ENCODE measurements at regions not wholly inside any gene's neighbourhood (a gene's known extent, or its start where the extent isn't known, plus 50 kb on each side); places are given as distances from the start of the nearest gene placed in this dataset.
"Not testable (repeated sequence)": the region's sequence is repeated elsewhere in the genome, so short reads cannot be mapped to it uniquely, and the experiment has no call there.

DNA sequence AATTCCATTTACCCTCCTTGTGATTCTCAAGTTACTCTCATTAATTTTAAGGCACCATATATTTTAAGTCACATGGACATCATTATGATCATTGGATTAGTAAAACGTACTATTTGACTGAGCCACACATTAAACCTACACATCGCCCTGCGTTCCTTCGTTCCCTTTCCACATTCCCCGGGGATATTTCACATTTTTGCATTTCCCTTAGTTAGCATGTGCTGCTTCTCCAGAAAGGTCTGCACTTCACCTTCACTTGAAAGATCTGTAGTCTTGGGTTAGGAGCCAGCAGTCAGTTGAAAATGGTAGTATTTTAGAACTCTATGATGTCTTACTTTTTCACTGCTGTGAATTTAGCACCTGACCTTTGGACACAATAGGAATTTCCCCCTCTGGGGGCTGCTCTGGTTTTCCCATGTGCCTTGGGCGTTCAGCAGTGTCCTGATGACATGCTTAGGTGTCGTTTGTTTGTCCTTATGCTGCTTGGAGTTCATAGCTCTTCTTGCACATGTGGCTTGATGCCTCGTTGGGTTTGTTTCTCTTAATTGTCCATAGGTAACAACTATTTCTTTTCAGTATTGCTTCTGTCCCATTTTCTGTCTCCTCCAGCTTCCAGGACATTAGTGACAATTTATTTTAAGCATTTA is 56.9 kb upstream of the NBPF20 start:
- not testable (repeated sequence) for DNase-seq (ENCODE audit: low read depth)

DNA sequence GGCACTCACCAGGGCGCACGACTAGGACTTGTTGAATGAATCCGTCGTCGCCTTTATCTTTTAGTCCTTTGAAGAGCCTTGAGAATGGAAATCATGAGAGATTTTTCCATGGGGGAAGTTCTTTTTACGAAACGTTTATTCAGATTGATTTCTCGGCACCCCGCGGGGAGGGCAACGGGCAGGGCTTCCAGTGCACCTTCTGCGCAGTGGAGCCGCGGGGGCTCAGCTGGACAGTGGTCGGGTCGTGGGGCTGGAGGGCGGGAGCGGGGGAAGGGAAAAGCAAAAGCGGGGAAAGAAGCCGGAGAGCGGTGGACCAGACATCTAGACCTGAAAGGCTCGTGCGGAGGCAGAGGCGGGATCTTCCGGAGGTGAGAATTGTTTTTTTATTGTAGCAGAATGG is 50.6 kb upstream of the NBPF20 start:
- not testable (repeated sequence) for DNase-seq (ENCODE audit: low read depth)

DNA sequence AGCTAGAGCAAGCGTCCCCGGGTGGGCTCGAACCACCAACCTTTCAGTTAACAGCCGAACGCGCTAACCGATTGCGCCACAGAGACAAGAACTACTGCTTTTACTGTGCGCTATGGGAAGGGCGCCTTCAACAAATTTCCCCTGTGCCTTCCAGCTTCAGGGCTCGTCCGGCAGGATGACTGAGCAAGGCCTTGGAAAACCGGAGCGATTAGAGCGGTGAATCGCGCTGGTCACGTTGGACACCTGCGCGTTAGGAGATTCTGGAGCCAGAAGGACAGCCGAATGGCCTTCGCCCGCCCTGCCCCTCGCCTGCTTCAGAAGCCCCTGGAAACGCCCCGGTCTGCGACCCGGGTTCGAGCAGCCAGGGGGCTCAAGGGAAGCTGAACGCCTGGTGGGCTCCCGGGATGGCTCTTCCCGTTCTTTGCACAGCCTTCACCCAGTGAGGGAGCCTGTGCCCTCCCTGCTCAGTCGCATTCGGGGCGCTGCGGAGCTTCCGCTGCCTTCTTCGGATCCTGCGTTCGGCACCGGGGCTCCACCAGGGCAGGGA is 50.0 kb upstream of the NBPF20 start:
- peak; percentile 1 for DNase-seq (ENCODE audit: low read depth)

Measured in GM04503 (cell line).